ENCODE measurements at regions not wholly inside any gene's neighbourhood (a gene's known extent, or its start where the extent isn't known, plus 50 kb on each side); places are given as distances from the start of the nearest gene placed in this dataset.
"Not testable (repeated sequence)": the region's sequence is repeated elsewhere in the genome, so short reads cannot be mapped to it uniquely, and the experiment has no call there.

DNA sequence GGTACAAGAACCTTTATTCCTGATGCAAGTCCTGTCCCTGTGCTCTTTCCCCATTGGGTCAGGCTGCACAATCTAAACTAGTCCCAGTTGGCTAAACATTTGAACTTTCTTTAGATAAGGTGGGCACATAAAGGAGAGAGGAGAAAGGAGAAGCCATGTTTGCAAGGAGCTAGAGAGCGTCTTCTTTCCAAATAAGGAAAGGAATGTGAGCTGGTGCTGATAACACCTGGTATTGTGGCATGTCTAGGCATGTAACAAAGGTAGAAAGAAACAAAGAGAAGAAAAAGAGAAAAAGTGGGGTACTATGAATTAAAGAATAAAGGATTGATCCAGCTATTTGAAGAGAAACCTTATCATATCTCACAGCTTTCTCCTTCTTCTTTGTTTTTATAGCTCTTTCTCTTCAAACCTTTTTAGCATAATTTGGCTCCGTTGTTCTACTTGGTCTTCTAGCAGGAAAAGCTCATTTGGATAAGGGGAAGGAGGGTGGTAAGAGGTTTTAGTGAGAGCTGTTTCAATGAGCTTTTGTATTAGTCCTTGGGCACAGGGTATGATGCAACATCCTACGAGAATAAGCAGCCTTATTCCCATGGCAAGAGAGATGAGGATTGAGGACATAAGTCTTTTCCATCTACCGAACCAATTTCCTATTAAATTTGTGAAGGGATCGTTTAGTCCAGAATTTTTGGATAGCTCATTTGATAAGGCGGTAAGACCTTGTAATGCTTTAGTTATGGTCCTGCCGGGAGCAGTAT, 415.5 kb upstream of the MAN1A1 start:
- DNase-seq: no peak

GRCh38 chr6:119760046-119760445, 410.5 kb upstream of the MAN1A1 start:
- DNase-seq: no peak

DNA sequence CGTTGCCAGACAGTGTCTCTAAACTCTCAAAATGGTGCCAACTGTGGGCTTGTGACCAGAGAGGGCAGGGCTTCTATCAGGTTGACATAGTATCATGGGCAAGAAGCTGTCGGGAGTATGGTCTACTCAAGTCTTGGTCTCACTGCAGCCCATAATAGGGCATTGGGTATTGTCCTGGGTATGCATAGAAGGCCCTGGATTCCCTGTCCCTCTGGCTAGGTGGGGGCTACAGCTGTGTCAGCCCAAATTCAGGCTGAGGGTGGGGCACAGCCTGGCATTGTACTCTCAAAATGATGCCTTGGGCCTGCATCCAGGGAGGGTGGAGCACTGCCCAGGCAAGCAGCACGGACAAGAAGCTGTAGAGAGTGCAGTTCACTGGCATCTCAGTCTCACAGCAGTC, 408.8 kb upstream of the MAN1A1 start:
- DNase-seq: no peak

- no peak for DNase-seq
Observed at GRCh38 chr6:119757467-119757866, 407.9 kb upstream of the MAN1A1 start.

DNA sequence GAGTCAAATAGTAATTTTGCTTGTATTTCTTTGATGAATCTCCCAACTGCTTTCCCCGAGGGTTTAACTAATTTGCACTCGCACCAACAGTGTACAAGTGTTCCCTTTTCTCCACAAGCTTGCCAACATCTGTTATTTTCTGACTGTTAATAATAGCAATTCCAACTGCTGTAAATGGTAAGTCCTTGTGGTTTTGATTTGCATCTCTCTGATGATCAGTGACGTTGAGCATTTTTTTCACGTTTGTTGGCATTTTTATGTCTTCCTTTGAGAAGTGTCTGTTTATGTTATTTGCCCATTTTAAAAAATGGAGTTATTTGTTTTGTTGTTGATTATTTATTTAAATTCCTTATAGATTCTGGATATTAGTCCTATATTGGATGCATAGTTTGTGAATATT, 399.8 kb upstream of the MAN1A1 start:
- DNase-seq: no peak

DNA sequence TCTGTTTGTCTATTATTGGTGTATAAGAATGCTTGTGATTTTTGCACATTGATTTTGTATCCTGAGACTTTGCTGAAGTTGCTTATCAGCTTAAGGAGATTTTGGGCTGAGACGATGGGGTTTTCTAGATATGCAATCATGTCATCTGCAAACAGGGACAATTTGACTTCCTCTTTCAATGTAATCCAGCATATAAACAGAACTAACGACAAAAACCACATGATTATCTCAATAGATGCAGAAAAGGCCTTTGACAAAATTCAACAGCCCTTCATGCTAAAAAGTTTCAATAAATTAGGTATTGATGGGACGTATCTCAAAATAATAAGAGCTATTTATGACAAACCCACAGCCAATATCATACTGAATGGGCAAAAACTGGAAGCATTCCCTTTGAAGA, 399.0 kb upstream of the MAN1A1 start:
- DNase-seq: not testable (repeated sequence)

DNA sequence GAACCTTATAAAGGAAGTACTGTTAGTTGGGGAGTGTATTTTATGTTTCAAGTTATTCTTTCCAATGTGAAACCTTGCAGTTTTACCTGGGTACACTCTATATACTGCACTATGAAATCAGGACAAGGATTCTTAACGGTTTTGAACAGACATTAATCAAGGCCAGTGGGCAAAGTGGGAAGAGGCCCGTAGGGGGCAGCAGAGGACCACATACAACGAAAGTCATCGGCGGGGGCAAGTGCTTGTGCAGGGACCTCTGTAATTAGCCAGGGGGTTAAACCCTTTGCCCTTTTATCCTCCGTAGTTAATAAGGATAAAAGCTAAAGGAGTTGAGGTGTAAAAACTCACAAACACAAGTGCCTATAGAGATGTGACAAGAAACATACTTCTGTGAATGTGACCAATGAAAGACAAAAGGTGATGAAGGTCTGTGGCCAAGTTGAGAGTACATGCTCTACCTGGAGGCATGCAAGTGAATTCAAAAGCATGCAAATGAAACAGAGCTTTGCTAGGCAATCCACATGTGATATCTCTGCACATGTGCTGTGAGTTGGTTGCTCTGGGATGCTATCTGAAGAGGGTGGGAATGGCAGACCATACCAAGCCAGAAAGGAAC, 392.7 kb upstream of the MAN1A1 start:
- DNase-seq: peak; percentile 64

- no peak for DNase-seq
Observed at GRCh38 chr6:119739769-119740168, 390.2 kb upstream of the MAN1A1 start.

- no peak for DNase-seq
Observed at GRCh38 chr6:119738425-119738824, 388.9 kb upstream of the MAN1A1 start.

DNA sequence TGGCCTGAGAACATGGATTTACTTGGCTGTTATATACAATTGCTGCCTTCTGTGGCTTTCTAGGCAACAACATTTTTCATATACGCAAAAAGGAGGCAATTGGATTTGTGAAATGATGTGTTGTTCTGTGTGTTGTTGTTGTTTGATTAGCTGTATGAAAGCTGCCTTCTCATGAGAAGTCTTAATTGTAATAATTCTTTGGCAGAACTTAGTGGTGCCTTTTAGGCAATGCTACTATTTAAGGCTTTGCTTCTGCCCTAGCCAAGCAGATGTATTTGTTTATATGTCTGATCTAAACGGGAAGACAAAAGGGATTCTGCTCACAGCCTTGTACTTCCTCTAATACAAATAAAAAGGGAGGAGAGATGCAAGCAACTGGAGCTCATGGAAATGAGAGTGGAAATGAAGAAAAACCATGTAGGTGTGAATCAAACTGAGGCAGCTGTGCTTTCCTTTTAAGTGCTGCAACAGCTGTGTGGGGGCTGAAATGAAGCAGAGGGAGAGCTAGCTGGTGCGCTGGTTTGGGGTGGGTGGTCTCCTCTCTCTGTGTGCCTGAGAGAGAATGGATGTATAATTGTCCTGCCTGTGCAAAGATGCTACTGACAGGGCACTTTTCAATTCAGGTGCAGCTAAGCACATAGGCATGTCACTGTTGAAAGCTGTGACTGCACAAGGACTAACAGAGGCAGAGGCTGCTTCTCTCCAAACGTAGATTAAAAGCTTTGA, 386.9 kb upstream of the MAN1A1 start:
- DNase-seq: no peak

GRCh38 chr6:119735530-119735929, 386.0 kb upstream of the MAN1A1 start:
- DNase-seq: no peak

GRCh38 chr6:119734227-119734626, 384.7 kb upstream of the MAN1A1 start:
- DNase-seq: no peak

- no peak for DNase-seq
Observed at GRCh38 chr6:119728935-119729334, 379.4 kb upstream of the MAN1A1 start.

GRCh38 chr6:119728220-119728750, 378.7 kb upstream of the MAN1A1 start:
- no peak for DNase-seq

DNA sequence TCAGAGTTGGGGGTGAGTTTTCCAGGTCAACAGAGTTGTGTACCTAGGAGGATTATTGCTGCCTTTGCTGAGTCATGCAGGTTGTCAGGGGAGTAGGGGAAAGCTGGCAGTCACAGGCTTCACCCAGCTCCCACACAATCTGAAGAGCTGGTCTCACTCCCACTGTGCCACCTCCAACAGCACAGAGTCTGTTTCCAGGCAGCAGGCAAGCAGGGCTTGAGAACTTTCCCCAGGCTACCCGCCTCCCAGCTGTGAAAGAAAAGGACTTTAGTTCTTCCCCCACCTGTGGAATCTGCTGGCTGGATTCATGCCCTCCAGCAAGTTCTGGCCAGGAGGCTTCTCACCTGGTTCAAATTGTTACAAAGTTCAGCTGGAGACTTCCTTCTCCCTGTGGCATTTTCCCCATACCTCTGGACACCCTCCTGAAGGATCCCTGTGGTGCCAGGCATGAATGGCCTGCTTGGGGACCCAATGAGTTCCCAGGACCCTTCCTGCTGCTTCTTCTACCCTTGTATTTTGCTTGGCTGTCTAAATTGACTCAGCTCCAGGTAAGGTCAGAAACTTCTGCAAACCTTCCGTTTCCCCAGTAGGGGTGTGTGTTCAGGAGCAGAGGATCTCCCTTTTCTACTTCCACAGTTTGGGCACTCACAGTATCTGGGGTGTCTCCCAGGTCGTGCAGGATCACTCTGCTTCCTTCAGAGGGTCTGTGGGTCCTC, 378.1 kb upstream of the MAN1A1 start:
- DNase-seq: no peak

GRCh38 chr6:119726912-119727311, 377.4 kb upstream of the MAN1A1 start:
- DNase-seq: not testable (repeated sequence)

GRCh38 chr6:119726086-119726485, 376.5 kb upstream of the MAN1A1 start:
- DNase-seq: no peak

- DNase-seq: no peak
Observed at GRCh38 chr6:119720160-119720559, 370.6 kb upstream of the MAN1A1 start.

- no peak for DNase-seq
Observed at GRCh38 chr6:119717942-119718341, 368.4 kb upstream of the MAN1A1 start.

DNA sequence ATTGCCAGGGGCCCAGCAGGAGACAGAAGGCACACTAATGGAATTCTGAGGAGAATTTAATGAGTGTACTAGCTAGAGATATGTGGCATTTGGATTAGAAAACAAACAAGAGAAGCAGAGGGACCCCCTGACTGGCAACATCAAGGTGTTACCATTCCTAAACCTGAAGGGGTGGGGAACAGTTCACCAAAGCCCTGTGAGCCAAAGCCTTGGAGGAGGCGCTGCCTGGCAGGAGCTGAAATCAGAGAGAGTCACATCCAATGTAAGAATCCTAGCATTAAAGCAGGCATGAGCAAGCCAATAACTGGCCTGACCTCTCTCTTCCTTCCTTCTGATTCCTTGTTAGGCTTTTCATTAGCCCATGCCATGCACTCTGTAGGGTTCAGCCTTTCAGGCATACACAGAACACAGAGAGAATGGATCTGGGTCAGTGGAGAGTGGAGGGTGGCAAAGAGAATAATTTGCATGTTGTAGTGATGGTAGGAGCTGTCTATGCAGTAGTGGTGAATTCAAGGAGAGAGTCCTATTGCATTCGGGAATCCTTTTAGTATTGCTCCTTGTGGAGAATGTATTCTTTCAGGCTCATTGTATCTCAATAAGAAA, 367.2 kb upstream of the MAN1A1 start:
- no peak for DNase-seq

DNA sequence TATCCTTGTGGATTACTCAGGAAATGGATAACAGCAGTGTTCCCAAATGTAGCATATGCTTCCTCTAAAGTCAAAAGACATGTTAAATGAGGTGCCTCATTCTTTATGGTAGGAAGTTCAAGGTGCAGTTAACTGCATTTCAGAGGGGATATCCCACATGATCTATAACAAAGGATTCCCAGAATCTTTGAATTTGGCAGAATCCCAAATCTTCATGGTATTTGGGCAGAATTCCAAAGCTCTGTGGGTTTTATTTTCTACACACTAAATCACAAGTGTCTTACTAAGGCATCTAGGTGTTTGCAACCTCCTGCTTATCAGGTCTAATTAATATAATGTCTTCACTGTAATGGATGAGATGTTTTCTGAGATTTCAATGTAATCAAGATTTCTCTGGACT, 364.3 kb upstream of the MAN1A1 start:
- no peak for DNase-seq

DNA sequence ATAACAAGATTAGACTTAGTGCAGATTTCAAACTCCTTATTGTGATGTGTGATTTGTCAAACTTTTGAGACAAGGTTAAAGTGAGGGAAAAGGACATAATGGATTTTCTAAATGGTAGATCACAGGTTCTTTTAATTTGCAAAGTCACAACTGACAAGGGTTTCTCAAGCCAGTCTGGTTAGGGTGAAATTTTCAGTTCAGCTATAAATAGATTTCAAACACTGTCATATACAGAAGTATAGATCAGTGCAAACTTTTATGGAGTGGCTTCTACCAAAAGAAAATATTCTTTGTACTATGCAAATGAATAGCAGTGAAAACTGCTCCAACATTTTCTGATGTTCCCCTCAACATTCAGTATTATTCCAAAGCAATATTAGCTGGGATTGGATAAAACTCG, 337.1 kb upstream of the MAN1A1 start:
- DNase-seq: no peak

DNA sequence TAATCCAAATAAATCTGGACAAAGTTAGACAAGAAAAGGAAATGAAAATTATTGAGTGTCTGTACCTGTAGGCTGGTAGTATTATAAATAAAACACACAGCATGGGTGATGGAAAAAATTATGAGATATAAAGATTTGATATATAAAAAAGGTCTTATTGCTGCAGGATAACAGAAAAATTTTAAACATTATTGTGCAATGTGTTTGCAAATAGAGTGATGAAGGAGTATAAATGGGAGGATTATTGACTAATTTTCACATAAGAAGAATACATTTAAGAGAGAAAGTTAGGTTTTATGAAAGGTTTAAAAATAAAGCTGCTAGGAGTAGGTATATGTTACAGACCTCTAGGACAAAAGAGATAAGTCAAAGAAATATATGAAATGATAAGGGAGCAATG, 336.7 kb upstream of the MAN1A1 start:
- DNase-seq: no peak

Data from retina (tissue), 1 donor.